HG02840 (cell line): ENCODE measurements at regions not wholly inside any gene's neighbourhood (a gene's known extent, or its start where the extent isn't known, plus 50 kb on each side); places are given as distances from the start of the nearest gene placed in this dataset.

Source experiments
- ATAC-seq: cut with Tn5 transposase; IDR thresholded peaks from one replicate; pipeline ENCODE4 v1.9.1; 2021; ENCODE audit warnings: mild to moderate bottlenecking, moderate library complexity, moderate number of reproducible peaks; ENCODE audit not compliant: unreplicated experiment, low FRiP score

- ATAC-seq, result no peak
Observed at GRCh38 chr5:128665747-128666355, 127.8 kb upstream of the FBN2 start.

GRCh38 chr5:128667152-128667551 lies 129.1 kb upstream of the FBN2 start:
- no peak for ATAC-seq

DNA sequence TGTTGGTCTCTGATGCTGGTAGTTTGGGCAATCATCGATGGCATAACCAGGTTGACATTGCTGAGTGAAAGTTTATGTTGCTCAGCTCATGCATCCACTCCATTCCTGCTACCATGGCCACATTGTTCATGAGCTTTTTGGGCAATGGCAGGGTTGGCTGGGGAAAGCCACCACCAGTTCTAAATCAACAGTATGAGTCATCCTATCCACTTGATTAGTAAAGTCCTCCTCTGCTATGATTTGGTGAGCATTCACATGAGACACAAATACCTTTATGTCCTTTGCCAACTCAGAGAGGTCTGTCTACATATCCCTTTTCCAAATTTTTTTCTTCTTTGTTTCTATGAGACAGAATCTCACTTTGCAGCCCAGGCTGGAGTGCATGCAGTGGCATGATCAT lies 129.7 kb upstream of the FBN2 start:
- no peak for ATAC-seq

DNA sequence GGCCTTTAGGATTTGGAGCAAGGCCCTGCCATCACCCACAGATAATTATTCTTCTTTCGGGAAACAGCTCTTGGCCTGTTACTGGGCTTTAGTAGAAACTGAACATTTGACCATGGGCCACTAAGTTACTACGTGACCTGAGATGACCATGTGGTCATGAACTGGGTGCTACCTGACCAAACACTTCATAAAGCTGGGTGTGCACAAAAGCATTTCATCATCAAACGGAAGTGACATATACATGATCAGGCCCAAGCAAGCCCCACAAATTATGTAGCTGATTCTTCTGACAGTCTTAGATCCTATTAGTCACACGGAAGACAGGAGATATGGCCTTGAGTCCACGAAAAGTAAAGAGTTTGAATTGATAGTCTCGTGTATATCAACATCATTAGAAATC lies 130.9 kb upstream of the FBN2 start:
- ATAC-seq, result no peak

- ATAC-seq, result no peak
Observed at GRCh38 chr5:128669803-128670202, 131.8 kb upstream of the FBN2 start.

- ATAC-seq, result no peak
Observed at GRCh38 chr5:128671943-128672342, 133.9 kb upstream of the FBN2 start.

DNA sequence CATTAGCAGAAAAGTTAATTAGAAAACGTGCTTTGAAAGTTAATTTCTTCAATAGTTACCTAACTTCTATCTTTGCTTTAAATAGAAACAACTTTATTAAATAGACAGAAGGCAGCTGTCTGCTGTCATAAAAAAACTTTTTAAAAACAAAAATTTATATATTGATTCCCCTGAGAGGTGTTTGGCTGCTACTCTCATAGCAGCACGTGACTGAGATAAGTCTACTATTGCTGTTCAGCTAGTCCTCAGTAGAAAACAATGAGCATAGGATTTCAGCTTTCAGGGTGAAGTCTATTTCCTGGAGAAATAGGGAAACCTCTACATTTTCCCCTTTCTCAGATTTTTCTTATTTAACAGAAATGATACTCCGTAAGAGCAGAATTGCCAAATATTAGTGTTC lies 135.0 kb upstream of the FBN2 start:
- ATAC-seq, result no peak

GRCh38 chr5:128673411-128673957 lies 135.4 kb upstream of the FBN2 start:
- no peak for ATAC-seq

GRCh38 chr5:128673970-128674369 lies 135.9 kb upstream of the FBN2 start:
- no peak for ATAC-seq

DNA sequence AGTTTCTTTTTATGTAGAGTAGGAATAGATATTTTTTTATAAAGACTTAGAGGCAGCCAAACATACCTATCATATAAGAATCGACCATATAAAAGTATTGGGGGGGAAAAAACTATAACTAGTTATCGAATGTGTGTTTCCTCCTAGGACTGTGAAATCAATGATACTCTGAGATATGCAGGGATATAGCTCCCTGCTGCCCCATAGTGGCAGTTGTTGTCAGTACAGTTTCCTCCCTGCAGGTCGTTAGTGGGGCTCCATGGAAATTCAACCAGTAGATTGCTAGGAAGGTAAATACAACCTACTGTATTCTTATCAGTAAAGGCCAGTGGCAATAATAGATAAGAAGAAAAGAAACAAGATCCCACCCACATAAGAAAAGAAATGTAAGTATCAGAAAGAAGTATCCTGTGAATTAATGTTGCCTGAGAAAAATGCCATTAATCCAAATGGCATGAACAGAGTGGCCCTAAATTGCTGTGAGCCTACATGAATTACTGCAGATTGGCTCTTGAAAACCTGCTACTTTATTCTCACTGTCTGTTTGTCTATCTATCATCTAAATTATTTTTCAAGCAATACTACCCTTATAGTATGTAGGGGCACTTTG lies 136.9 kb upstream of the FBN2 start:
- peak; percentile 84 for ATAC-seq

DNA sequence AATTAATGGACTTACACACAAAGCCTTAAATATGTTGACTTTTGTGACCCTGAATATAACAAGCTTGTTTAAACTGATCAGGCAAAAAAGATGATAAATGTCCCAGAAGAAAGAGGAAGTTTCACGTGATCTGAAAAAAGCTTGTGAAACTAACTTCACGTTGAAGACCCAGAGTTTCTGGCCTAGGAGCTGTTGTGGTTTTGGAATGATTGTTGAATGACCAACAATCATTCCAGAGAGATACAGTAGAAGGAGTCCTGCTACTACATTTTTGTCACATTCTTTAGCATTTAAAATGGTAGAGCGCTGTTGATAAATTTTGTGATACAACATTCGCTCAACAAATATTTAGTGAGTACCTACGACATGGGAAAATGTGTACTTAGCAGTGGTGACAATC lies 143.1 kb upstream of the FBN2 start:
- ATAC-seq, result no peak

DNA sequence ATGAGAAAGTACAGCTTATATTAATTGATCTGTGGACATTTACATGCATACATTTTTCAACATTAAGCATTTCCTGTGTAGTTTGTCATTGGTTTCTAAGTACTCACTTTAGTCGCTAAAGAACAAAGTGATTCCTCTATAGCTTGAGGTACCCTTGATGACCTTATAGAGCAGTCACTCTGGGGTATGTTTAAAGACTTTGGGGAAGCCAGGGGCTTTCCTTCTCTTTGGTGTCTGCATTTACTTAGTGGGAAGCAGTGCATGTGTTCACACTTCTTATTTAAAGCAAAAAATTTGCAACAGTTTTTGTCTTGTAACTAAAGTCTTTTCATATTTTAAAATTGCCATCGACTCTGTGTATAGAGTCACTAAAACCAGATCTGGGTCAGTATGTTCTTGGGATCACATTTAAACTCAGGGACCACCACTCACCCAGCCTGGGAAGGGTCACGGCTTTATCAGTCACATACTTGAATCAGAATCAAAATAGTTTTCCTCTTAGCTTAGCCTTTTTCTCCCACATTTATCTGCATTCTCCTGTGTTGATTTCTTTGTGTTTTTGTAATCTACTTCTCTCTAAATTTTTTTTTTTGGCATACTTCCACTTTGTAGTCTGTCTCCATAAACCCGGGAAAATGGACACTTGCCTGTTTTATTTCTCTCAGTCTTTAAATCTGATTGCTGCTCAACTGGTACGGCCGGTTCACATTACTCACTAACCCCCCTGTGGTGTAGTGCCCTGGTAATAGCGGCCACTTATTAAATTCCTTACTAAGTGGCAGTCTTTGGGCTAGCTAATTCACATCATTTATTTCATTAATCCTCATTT lies 143.9 kb upstream of the FBN2 start:
- no peak for ATAC-seq

DNA sequence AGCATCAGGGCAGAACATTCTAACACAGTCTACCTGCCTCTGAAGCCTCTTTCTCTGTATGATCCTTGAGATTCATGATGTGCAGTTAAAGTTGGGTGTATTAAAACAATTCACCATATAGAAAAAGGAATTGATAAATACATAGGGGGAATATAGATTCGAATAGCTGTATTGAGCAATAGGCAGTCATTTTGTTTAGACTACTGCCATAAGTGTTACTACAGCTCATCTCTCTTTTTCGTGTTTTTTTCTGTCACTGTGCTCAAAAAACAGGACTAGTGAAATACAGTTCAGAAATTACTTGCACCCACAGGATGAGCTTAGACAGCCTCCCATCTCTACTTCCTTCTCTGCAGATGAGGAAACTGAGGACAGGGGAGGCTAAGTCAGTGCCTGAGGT lies 144.6 kb upstream of the FBN2 start:
- ATAC-seq, result no peak

DNA sequence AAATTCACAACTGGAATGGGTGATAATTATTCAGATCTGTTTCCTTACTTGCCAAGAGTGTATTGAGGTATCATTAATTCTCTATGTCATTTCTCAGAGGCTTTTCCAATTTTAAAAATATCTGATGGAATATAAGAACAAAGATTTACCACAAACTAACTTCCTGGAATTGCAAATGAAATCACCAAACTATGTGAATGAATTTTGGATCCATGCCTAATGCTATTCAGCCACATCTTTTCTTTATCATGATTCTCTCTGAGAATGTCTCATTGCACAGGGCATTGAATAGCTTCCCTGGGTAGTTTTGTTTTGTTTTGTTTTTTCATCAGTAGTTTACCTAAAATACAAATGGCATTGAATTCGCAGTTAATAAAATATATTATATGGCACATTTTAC lies 146.9 kb upstream of the FBN2 start:
- ATAC-seq, result no peak

GRCh38 chr5:128687930-128688329 lies 149.9 kb upstream of the FBN2 start:
- no peak for ATAC-seq

- no peak for ATAC-seq
Observed at GRCh38 chr5:128693764-128694163, 155.7 kb upstream of the FBN2 start.

DNA sequence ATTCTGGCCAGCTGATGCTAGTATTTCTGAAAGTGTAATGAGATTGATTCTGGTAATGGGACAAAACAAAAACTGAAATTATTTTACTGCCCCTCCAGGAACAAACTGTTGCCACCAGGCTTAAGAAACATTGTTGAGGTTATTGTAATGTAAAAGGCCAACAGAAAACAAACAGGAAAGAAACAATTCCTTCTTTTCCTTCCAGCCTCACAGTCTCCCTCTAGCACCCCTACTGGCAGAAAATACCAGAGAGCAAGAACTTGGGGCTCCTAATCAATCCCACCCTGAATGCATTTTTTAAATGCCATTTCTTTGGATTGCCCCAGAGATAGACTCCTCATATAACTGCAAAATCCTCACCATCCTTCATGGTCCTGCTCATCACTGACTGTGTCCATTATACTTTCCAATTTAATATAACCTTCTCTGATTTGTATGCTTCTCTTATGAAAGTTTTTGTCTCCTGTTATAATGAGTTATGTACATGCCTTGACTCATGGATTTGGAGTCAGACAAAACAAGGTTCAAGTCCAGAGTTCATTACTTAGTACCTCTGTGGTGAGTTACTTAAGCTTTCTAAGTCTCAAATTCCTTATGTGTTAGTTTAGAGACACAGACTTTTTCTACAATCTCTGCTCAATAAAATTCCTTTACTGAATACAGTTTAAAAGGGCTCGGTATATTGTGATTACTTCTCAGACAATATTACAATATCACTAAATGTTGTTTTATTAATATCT lies 157.9 kb upstream of the FBN2 start:
- ATAC-seq, result no peak

DNA sequence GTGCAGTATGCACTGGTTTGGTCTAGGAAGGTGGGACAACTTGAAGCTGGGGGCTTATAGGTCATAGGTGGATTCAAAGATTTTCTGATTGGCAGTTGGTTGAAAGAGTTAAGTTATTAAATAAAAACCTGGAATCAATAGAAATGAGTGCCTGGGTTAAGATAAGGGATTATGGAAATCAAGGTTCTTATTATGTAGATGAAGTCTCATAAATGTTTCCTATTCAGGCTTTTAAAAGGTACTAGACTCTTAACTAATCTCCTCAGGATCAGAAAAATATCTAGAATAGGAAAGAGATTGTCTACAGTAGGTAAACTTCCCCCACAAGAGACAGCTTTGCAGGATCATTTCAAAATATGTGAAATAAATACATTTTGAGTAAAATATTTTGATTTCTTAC lies 163.3 kb upstream of the FBN2 start:
- no peak for ATAC-seq

DNA sequence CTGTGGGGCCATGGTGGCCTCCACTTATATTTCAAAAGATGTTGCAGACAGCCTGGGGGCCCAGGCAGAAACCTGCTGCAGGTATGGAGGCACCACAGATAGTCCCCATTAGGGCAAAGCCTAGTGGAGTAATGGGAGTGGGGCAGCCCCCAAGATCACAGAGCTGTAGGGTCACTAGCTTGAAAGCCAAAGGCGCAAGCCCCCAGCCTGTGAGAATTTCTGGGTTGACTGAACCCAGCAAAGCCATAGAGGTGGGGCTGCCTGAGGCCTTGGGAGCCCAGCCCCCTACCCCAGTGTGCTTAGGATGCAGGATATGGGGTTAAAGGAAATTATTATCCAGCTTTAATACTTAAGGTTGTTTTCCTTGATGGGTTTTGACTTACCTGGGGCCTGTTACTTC lies 165.3 kb upstream of the FBN2 start:
- ATAC-seq, result no peak

- no peak for ATAC-seq
Observed at GRCh38 chr5:128706269-128706668, 168.2 kb upstream of the FBN2 start.

DNA sequence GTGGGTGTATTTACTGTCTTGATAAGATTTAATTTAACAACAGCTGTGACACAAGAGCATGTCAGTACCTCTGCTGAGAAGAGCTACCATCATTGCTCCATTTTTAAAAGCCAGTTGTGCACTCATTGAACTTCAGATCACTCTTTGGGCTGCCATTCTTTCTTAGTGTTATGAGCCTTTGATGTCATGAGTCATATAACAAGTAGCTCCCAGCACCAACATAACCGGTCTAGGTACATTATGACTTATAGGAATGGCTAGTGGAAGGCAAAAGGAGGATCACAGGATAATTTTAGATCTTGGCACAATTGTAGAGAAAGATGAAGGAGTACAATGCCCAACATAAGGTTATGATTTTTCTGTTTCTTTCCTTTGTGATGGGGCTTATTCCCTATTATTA lies 170.8 kb upstream of the FBN2 start:
- ATAC-seq, result no peak
